Posterior vena cava (tissue), 2 donors: ENCODE measurements at regions not wholly inside any gene's neighbourhood (a gene's known extent, or its start where the extent isn't known, plus 50 kb on each side); places are given as distances from the start of the nearest gene placed in this dataset.

ENCODE experiments used
- DNase-seq: peaks from one replicate; pipeline ENCODE4 v3.0.0-alpha.2; 2020; ENCODE audit warnings: low spot score
- intact Hi-C, 2 donors: fragments of 100-400 bp; cut with DNase I; formaldehyde crosslinking; loops; one replicate each; pipeline versions ENCODE4 v1.14.1 to v1.14.2; 2022 to 2023
- donor health status: DM: yes; HTN: yes; CAD: no.
- donor health status: DM: yes; HTN: yes; CAD: no.

DNA sequence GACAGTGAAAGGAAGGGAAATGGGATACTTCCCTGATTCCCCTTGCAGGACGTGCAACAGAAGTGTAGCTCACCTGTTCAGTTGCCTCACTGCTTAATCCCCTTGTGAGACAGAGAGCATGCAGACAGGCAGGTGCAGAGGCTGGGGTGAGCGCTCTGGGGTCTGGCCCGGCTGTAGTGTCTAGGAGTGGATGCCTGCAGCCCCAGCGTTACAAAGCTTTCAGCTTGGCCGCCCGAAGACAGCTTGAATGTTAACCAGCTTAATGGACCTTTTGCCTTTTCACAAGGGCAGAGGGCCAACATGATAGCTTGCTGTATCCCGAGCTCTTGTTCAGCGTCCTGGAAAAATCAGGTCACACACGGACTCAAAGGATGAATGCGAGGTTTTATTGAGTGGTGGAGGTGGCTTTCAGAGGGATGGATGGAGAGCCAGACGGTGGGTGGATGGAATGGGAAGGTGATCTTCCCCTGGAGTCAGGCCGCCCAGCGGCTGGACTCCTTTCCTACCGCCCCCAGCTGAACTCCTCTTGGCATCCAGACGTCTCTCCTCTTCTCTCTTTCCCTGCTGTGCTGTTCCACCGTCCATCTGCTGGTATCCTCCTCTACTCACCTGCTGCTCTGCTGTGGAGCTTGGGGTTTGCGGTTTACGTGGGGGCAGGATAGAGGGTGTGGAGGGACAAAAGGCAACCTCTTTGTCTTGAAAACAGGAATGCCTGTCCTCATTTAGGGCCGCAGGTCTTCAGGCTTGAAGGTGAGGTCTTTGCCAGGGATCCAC lies 86.2 kb upstream of the RESF1 start:
- intact Hi-C loops, result no loop called here
- no peak for DNase-seq

DNA sequence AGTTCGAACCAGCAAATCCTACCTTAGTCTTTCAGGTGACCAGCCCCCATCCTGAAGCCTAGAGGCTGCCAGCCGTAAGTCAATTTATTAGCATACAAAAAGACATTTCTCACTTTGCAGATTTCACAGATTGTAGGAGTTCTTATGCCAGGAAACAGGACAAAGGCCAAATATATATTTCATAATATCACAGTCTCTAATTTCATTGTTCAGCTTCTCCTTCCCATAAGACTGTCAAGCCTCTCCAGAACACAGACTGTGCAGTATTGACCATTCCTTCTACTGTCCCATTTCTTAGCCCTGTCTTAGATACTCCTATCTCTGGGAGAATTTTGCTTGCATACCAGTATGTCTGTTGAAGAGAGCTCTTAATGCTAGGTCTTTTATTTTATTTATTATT lies 89.2 kb upstream of the RESF1 start:
- intact Hi-C loops, result no loop called here
- DNase-seq, result no peak

DNA sequence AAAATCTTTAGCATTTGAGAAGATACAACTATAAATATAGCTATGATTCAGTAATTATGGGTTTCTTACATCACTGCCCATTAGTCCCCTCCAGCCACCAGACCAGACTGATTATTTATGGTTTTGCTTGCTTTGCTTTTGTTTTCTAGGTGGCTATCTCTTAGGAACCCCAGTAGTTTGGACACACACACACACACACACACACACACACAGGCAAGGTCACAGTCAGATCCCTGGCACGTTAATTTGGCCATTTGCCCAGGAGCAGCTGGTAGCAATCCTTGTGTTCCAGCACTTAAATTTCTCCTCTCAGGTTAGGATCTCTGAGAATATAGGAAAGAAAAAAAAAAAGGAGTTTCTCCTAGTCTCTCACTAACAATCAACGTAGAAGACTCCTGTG lies 90.2 kb upstream of the RESF1 start:
- no peak for DNase-seq
- intact Hi-C loops, result no loop called here

DNA sequence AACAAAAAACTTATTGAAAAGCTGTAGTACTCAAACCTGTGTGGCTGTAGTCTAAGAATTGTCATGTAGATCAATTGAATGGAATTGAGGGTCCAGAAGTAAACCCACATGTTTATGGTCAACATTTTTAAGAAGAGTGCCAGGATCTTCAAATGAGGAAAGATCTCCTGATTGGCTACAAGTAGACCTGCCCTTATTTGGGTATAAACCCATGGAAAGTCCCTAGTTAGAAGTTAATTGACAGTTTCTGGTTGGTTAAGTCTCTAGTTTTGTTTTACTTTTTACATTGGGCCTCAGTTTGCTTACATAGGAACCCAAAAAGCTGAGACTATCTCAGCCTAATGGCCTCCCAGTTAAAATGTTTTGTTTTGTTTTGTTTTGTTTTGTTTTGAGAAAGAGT lies 91.9 kb upstream of the RESF1 start:
- intact Hi-C loops, result no loop called here
- DNase-seq, result no peak

DNA sequence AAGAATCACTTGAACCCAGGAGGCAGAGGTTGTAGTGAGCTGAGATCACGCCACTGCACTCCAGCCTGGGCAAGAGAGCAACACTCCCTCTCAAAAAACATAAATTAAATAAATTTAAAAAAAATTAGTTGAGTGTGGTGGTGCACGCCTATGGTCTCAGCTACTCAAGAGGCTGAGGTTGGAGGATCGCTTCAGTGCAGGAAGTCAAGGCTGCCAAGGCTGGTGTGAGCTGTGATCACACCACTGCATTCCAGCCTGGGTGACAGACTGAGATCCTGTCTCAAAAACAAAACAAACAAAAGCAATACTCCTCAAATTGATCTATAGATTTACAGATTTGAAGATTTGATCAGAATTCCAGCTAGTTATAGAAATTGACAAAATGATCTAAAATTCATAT lies 92.7 kb upstream of the RESF1 start:
- intact Hi-C loops, result no loop called here
- no peak for DNase-seq

DNA sequence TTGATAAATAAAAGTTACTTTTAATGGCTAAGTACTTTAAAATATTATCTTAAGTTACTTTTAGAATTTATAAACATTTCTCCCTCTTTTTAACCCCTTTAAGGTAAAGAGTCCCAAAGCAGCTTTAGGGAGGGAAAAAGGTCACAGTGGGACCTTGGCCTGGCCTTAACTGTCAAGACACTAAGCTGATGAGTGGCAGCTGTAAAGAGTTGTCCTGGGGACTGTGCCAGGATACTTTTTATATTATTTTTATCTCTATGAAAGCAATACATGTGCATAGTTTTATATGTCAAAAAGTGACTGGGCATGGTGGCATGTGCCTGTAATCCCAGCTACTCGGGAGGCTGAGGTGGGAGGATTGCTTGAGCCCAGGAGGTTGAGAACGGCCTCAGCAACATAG lies 94.2 kb upstream of the RESF1 start:
- intact Hi-C loops, result no loop called here
- no peak for DNase-seq

DNA sequence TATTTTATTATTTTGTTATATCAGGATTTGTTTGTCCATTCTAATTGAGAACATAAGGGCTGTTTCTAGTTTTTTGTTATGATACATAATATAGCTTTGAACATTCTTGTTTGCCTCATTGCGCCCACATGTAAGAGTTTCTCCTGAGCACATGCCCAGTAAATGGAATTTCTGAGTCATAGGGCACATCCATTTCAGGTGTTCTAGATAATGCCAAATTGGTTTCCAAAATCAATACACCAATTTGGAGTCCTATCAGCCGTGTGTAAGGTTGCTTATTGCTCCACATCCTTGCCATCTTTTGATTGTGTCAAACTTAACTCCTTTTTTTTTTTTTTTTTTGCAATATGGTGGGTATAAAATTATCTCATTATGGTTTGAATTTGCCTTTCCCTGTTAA lies 97.9 kb upstream of the RESF1 start:
- no peak for DNase-seq
- intact Hi-C loops, result no loop called here

DNA sequence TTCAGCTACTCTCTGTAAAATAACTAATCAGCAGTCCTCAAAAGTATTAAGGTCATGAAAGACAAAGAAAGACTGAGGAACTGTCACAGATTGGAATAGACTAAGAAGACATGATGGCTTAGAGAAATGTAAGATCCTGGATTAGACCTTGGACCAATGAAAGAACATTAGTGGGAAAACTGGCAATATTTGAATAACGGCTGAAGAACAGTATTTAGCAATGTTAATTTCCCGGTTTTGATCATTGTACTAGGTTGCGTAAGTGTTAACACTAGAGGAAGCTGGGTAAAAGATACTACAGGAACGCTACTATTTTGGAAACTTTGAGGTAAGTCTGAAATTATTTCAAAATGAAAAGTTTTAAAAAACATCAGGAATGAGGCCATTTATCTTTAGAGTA lies 98.8 kb upstream of the RESF1 start:
- intact Hi-C loops, result no loop called here
- no peak for DNase-seq

DNA sequence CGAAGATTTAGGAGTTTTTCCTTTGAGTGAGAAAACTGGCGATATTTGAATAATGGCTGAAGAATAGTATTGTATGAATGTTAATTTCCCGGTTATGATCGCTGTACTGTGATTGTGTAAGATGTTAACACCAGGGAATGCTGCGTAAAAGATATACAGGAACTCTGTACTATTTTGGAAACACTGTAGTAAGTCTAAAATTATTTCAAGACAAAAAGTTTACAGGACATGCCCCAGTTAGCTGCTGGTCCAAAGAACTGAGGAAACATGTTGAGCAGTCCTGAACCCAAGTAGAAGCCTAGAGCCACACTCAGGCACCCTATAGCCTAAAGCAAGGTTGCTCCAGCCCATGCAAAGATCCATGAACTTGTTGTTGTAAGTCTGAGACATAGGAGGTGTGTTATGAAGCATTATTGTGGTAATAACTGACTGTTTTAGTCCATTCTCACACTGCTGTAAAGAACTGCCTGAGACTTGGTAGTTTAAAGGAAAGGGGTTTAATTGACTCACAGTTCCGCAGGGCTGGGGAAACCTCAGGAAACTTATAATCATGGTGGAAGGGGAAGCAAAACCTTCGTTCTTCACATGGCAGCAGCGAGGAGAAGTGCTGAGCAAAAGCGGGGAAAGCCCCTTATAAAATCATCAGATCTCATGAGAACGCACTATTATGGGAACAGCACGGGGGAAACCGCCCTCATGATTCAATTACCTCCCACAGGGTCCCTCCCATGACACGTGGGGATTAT lies 99.8 kb upstream of the RESF1 start:
- intact Hi-C loops, result no loop called here

DNA sequence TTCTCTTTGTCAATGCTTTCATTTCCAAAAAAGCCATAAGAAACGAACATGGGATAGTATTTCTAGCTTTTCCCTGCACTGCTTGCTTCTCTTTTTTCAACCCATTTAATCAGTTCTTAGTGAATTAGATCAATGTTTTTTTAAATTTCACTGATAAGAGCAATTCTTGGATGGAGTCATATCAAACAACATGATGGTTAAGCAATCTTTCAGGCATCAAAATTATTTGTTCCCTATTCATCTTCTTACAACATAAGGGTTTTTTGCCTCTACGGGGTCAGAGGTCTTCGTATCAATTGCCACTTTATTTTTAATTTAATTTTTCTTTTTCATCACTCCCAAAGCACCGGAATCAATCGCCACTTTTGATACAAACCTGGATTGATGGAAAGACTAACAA lies 103.8 kb upstream of the RESF1 start:
- intact Hi-C loops, result no loop called here
- no peak for DNase-seq

More for the DNA sequence above, 99.8 kb upstream of the RESF1 start:
- DNase-seq, result no peak

DNA sequence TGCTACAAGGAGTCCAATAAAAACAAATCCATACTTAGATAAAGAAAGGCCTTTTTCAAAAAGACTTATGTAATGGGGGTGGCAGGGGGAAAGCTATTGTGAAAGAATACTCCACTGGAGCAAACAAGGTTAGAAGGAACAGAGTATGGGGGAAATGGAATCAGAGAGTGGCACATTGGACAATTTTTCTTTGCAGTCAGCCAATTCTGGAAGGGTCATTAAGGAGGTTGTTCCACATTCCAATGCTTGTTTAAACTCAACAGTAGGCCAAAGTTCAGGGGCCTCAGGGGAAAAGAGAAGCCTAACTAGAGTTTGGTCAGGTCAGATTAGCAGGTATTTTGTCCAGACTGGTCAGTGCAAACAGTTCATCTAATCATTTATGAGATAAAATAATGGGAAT lies 105.2 kb upstream of the RESF1 start:
- intact Hi-C loops, result no loop called here
- DNase-seq, result no peak

DNA sequence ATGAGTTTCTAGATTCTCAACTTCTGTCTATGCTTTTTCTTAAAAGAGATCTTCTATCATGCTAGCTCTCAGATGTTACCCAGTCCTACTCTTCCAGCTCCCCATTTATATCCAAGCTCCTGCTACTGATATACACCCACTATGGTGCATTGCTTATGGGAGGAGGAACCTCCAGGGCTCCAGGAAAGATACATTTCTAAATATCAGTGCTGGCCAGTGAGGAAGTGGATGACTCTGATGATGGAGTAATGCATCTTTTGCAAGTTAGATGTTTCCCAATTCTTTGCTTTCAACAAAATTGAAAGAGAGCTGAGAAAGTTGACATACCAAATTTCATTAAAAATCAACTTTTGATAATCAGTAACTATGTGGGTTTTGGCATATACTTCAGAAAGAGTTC lies 105.7 kb upstream of the RESF1 start:
- intact Hi-C loops, result no loop called here
- no peak for DNase-seq

DNA sequence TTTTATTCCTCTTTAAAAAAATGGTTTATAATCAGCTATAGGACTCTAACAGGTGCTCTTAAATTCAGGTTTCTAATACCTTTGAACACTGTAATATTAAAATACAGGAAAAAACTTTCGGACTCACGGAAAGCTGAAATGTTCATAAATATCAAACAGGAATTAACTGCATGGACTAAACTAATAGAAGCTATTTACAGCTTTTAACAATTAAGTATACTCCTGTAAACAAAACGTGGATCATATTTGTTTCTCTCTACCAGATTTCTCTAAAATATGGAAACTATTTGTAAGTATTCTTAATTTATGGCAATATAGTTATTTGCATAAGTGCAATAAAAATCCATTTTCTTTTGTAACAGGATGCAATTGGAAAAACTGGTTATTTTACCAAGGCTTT lies 108.9 kb upstream of the RESF1 start:
- no peak for DNase-seq
- intact Hi-C loops, result no loop called here

DNA sequence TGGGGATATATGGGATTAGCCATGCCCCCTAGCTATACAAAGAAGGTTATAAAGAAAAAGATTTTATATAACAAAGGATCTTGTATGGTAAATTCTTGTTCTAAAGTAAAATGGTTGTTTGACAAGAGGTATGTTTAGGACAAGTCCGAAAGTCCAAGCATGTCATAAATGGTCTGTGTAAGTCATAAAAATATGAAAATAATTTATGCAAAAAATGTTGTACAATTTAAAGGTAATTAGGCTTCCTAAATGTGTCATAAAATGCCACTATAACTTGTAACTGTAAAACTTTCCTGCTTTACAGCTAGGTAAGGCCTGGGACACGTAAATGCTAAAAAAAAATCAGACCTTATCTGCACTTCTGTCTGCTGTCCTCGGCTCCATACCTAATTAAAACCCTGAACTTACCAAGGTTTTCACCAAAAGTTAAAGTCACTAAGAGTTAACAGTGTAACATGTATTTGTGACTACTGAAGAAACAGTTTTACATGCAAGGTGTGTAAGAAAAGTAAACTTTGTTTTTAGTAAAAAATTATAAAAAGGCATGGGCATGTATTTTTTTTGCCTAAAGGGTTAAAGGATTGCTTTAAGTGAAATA lies 110.0 kb upstream of the RESF1 start:
- DNase-seq, result no peak
- intact Hi-C loops, result no loop called here

DNA sequence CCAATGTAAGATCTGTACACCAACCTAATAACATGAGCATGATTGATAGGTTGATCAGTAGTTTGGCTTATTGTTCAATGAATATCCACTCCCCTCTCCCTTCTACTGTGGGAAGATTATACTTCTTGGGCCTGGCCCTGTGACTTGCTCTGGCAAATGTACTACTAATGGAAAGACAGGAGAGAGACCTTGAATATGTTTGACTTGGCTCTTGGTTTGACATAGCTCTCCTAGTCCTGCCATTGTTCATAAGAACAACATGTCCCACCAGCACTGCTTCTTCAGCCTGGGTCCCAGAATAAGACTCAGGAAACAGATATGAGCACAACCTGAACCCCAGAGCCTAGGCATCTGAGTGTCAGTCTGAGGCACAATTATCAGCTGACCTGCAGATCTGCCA lies 112.8 kb upstream of the RESF1 start:
- intact Hi-C loops, result no loop called here
- DNase-seq, result no peak

DNA sequence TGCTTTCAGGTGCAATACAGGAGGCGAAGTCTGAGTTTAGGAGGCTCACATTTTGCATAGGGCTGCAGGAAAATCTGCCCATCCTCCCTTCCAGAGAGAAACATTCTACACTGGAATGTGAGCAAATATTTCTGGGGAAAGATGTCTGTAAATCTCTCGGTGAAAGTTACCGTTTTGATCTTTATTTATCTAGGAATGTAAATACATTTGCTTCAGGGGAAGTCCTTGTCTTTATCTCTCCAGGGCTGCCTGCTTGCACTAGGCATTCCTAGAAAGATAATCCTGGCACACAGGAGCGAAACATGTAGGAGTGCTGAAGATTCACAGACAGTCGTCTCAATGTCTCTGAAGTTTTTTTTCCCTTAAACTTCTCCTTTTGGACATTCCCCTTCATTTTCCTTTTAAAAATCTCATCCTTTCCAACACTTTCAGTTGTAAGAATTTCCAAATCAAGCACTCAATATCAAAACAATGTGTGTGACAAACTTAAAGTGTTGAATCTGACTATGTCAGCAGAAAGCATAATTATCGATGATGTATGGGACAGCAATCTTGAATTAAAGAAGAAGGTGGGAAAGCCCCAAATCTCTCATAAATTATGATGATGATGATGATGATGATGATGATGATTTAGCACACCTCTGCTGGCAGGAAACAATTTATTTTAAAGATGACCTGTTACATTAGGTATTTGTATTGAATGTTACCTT lies 113.4 kb upstream of the RESF1 start:
- intact Hi-C loops, result no loop called here
- DNase-seq, result no peak

DNA sequence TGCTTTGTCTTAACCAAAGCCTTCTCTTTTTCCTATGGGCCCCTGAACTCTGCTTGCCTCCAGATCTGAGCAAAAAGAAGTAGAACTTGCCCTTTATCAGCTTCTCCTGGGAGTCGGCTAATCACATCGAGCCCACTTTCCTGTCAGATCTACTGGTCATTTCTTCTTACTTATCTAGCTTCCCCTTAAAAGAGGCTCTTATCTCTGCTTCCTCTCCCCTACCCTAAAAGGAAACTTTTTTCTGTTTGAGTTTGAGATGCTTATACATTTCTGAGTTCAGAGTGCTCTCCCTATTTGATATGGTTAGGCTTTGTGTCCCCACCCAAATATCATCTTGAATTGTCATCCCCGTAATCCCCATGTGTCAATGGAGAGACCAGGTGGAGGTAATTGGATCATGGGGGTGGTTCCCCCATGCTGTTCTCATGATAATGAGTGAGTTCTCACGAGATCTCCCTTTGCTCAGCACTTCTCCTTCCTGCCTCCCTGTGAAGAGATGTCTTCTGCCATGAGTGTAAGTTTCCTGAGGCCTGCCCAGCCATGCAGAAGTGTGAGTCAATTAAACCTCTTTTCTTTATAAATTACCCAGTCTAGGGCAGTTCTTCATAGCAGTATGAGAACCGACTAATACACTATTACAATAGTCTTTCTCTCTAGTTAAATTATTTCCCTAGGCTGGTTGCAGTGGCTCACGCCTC lies 114.7 kb upstream of the AMN1 start:
- DNase-seq, result no peak
- intact Hi-C loops, result loop anchor here in 1 of 2 donors (2.0 kb wide), 1 partner anchor 43 kb away; no protein-coding TSS in a partner anchor

DNA sequence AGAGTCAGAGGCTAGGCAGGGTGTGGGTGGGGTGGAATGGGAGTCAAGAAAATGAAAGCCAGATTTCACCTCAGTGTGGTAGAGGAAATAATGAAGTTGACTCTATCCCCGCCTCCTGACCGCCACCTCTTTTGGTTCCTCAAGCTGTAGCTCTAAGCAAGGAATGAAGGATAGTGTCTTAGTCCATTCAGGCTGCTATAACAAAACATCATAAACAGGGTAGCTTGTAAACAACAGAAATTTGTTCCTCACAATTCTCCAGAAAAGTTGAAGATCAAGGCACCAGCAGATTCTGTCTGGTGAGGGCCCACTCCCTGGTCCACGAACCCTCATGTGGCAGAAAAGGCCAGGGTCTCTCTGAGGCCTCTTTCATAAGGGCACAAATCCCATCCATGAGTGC lies 109.1 kb upstream of the AMN1 start:
- DNase-seq, result no peak
- intact Hi-C loops, result loop anchor here in 1 of 2 donors (2.0 to 5.0 kb wide), 2 partner anchors 57 to 899 kb away; no protein-coding TSS in a partner anchor

DNA sequence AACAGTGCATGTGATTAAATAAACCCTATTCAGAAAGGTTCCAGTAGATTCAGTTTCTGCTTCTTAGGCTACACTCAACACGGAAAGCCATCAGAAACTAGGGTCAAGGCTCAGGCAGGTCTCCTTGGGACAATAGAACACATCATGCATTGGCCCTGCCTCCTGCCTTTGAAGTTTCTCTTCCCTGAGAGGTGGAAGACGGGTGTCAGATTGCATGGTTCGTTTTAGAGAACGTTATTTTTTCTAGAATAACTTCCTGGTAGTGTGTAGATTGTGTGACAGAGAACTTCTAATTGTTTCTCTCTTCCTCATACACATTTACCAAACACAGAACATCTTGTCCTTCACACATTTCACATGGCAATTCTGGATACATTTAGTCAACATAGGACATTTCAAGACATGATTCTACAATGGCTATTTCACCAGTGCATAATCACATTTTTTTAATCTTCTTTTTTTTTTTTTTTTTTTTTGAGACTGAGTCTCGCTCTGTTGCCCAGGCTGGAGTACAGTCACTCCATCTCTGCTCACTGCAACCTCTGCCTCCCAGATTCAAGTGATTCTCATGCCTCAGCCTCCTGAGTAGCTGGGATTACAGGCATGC lies 106.6 kb upstream of the AMN1 start:
- intact Hi-C loops, result loop anchor here in 1 of 2 donors (5.0 kb wide), 1 partner anchor 902 kb away; no protein-coding TSS in a partner anchor
- no peak for DNase-seq
